Ectodermal cell (in vitro differentiated cells): ENCODE measurements at regions not wholly inside any gene's neighbourhood (a gene's known extent, or its start where the extent isn't known, plus 50 kb on each side); places are given as distances from the start of the nearest gene placed in this dataset.

ENCODE experiments used
- H3K27ac ChIP-seq: 2 replicates; pipeline ENCODE4 v1.7.0; 2013; ENCODE audit warnings: mild to moderate bottlenecking, low read depth, low read length; ENCODE audit not compliant: insufficient read depth, poor library complexity, severe bottlenecking
- H3K27me3 ChIP-seq: 2 replicates; pipeline ENCODE4 v1.7.0; 2013; ENCODE audit warnings: mild to moderate bottlenecking, low read length; ENCODE audit not compliant: insufficient read depth, control insufficient read depth, poor library complexity, severe bottlenecking
- H3K36me3 ChIP-seq: one replicate; pipeline ENCODE4 v1.7.0; 2013; ENCODE audit warnings: low read length; ENCODE audit not compliant: control insufficient read depth, insufficient read depth
- H3K4me1 ChIP-seq: one replicate; pipeline ENCODE4 v1.7.0; 2013; ENCODE audit warnings: low read length; ENCODE audit not compliant: control insufficient read depth, insufficient read depth
- H3K4me3 ChIP-seq: 2 replicates; pipeline ENCODE4 v1.7.0; 2013; ENCODE audit warnings: low read depth, low read length, control low read depth; ENCODE audit not compliant: insufficient read depth
- H3K9me3 ChIP-seq: 2 replicates; pipeline ENCODE4 v1.7.0; 2013; ENCODE audit warnings: mild to moderate bottlenecking, low read length, moderate library complexity; ENCODE audit not compliant: control insufficient read depth
- WGBS, 2 experiments: methylation state at CpG; one replicate each; pipeline ENCODE4 v1.1.7; 2013; ENCODE audit warnings: missing lambda C conversion rate in 2 of 2; 5-methylcytosine and 5-hydroxymethylcytosine counted together

- no peak overlapping the region for H3K27ac ChIP-seq
- no peaks in the 10 kb centered on the region for H3K27me3 ChIP-seq
- 94 to 100% methylated on average over 3 of the region's 4 CpGs for WGBS, 2 experiments
- H3K36me3 ChIP-seq, result no peaks in the 10 kb centered on the region
- H3K4me1 ChIP-seq, result no peaks in the 10 kb centered on the region
- no peak overlapping the region for H3K4me3 ChIP-seq
- no peaks in the 10 kb centered on the region for H3K9me3 ChIP-seq
Observed at GRCh38 chr16:64711026-64711425, 410.8 kb downstream of the CDH11 start.

- Histone ChIP-seq H3K27ac (no peak overlapping the region), H3K9me3 (no peaks in the 10 kb centered on the region), H3K36me3 (no peaks in the 10 kb centered on the region), H3K27me3 (no peaks in the 10 kb centered on the region), H3K4me1 (no peaks in the 10 kb centered on the region), H3K4me3 (no peak overlapping the region)
- 80 to 96% methylated on average over 1 to 2 of the region's 2 CpGs for WGBS, 2 experiments
Observed at GRCh38 chr16:64705443-64705842, 416.4 kb downstream of the CDH11 start.

GRCh38 chr16:64704386-64704785 lies 417.5 kb downstream of the CDH11 start:
- Histone ChIP-seq H3K4me3 (no peak overlapping the region), H3K9me3 (no peaks in the 10 kb centered on the region), H3K36me3 (no peaks in the 10 kb centered on the region), H3K27ac (no peak overlapping the region), H3K4me1 (no peaks in the 10 kb centered on the region), H3K27me3 (no peaks in the 10 kb centered on the region)
- WGBS, 2 experiments, result no CpG with 5 or more reads among the region's 2 CpGs

- WGBS, 2 experiments, result 50% methylated on average over 1 of the region's 1 CpG; no CpG with 5 or more reads in 1 of the 2 experiments
- Histone ChIP-seq H3K36me3 (no peaks in the 10 kb centered on the region), H3K27me3 (no peaks in the 10 kb centered on the region), H3K4me3 (no peak overlapping the region), H3K9me3 (no peaks in the 10 kb centered on the region), H3K27ac (no peak overlapping the region), H3K4me1 (no peaks in the 10 kb centered on the region)
Observed at GRCh38 chr16:64702415-64702814, 419.4 kb downstream of the CDH11 start.

- Histone ChIP-seq H3K27ac (no peak overlapping the region), H3K36me3 (no peaks in the 10 kb centered on the region), H3K4me3 (no peak overlapping the region), H3K9me3 (no peaks in the 10 kb centered on the region), H3K27me3 (no peaks in the 10 kb centered on the region), H3K4me1 (no peaks in the 10 kb centered on the region)
- WGBS, 2 experiments, result 91 to 97% methylated on average over 3 of the region's 3 CpGs
Observed at GRCh38 chr16:64700628-64701027, 421.2 kb downstream of the CDH11 start.

GRCh38 chr16:64696866-64697265 lies 425.0 kb downstream of the CDH11 start:
- Histone ChIP-seq H3K27ac (no peak overlapping the region), H3K36me3 (no peaks in the 10 kb centered on the region), H3K9me3 (no peaks in the 10 kb centered on the region), H3K4me1 (no peaks in the 10 kb centered on the region), H3K27me3 (no peaks in the 10 kb centered on the region), H3K4me3 (no peak overlapping the region)
- 93% methylated on average over 1 of the region's 1 CpG; no CpG with 5 or more reads in 1 of the 2 experiments for WGBS, 2 experiments

GRCh38 chr16:64695684-64696083 lies 426.2 kb downstream of the CDH11 start:
- Histone ChIP-seq H3K4me3 (no peak overlapping the region), H3K27ac (no peak overlapping the region), H3K4me1 (no peaks in the 10 kb centered on the region), H3K27me3 (no peaks in the 10 kb centered on the region), H3K9me3 (no peaks in the 10 kb centered on the region), H3K36me3 (no peaks in the 10 kb centered on the region)
- 94 to 96% methylated on average over 4 of the region's 4 CpGs for WGBS, 2 experiments

GRCh38 chr16:64693946-64694345 lies 427.9 kb downstream of the CDH11 start:
- Histone ChIP-seq H3K27ac (no peak overlapping the region), H3K9me3 (no peaks in the 10 kb centered on the region), H3K4me3 (no peak overlapping the region), H3K4me1 (no peaks in the 10 kb centered on the region), H3K36me3 (no peaks in the 10 kb centered on the region), H3K27me3 (no peaks in the 10 kb centered on the region)
- 96 to 99% methylated on average over 2 to 3 of the region's 3 CpGs for WGBS, 2 experiments

- Histone ChIP-seq H3K27me3 (no peaks in the 10 kb centered on the region), H3K27ac (no peak overlapping the region)
- 90 to 96% methylated on average over 2 to 3 of the region's 4 CpGs for WGBS, 2 experiments
Observed at GRCh38 chr16:64687786-64688185, 434.1 kb downstream of the CDH11 start.

GRCh38 chr16:64687123-64687522 lies 434.7 kb downstream of the CDH11 start:
- H3K9me3 ChIP-seq, result no peaks in the 10 kb centered on the region
- no peak overlapping the region for H3K27ac ChIP-seq
- WGBS, 2 experiments, result 100% methylated on average over 1 to 2 of the region's 2 CpGs
- H3K36me3 ChIP-seq, result no peaks in the 10 kb centered on the region
- H3K27me3 ChIP-seq, result no peaks in the 10 kb centered on the region
- H3K4me3 ChIP-seq, result no peak overlapping the region
- no peaks in the 10 kb centered on the region for H3K4me1 ChIP-seq

More at GRCh38 chr16:64687786-64688185, 434.1 kb downstream of the CDH11 start:
- Histone ChIP-seq H3K9me3 (no peaks in the 10 kb centered on the region), H3K36me3 (no peaks in the 10 kb centered on the region), H3K4me3 (no peak overlapping the region), H3K4me1 (no peaks in the 10 kb centered on the region)
